ENCODE measurements at regions not wholly inside any gene's neighbourhood (a gene's known extent, or its start where the extent isn't known, plus 50 kb on each side); places are given as distances from the start of the nearest gene placed in this dataset.

GRCh38 chr13:23991119-23991518 lies 93.8 kb upstream of the C1QTNF9B start:
- Mint-ChIP-seq H3K27ac (no peak overlapping the region), H3K36me3 (no peaks in the 10 kb centered on the region), H3K4me1 (no peaks in the 10 kb centered on the region), H3K9me3 (no peaks in the 10 kb centered on the region), H3K27me3 (peaks cover 36 to 46% of the 10 kb centered on the region in 2 donors), H3K4me3 (no peak overlapping the region)
- no peak for DNase-seq
- no peak for ATAC-seq (replicated peaks)

DNA sequence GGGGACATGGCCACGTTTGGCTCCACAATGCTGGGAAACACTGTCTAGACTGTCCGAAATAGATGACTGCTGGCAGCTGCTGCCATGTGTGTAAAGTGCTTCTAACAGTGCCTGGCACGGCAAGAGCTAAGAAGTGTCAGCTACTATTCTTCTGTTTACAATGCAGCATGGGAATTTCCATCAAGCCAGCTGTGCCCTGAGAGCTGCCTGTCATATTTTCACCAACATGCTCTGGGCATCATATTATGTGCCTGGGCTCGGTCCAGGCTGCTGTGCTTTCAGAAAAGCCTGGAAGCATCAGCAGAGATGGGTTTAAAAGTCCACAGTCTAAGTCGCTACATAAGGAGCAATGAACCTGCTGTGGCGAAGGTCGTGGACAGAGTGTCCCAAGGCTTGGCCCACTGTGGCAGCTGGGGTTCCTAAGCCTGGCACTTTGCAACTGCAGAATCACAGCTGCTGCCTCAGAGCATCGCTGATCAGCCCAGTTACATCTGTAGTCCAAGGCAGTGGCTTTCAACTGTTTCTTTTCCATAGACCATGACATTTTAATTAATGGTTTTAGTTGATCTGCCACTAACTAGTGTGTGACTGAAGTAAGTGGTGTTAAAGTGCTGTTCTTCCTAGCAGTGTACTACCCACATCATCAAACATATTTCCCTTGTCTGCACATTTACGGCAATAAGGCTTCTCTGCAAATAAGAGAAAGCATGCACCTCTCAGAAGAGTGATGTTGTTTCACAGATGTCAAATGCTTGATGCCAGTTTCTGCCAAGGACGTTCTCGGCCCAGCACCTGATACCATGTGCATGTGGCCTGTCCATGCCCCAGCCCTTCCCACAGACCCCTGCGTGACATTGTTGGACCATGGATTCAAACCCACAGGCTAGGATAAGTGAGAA lies 95.7 kb upstream of the C1QTNF9B start:
- no peak for DNase-seq
- Mint-ChIP-seq H3K27ac (no peak overlapping the region), H3K4me1 (no peaks in the 10 kb centered on the region), H3K27me3 (peaks cover 32 to 46% of the 10 kb centered on the region in 2 donors), H3K36me3 (no peaks in the 10 kb centered on the region), H3K4me3 (no peak overlapping the region), H3K9me3 (no peaks in the 10 kb centered on the region)
- no peak for ATAC-seq (replicated peaks)

DNA sequence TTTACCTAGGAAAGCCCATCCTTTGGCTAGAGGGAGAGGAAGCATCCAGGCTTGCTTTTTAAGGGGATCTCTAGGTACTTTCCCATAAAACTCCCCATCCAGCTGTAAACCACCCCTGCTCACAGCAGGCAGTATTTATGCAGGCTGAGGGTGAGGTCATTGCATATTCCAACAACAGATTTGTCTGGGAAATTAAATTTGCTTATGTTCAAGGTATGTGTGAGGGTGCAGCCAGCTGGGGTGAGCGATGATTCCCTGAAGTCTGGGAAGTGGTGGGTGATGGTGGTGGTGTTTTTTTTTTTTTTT lies 96.3 kb upstream of the C1QTNF9B start:
- DNase-seq = no peak
- no peaks in the 10 kb centered on the region for H3K9me3 Mint-ChIP-seq

DNA sequence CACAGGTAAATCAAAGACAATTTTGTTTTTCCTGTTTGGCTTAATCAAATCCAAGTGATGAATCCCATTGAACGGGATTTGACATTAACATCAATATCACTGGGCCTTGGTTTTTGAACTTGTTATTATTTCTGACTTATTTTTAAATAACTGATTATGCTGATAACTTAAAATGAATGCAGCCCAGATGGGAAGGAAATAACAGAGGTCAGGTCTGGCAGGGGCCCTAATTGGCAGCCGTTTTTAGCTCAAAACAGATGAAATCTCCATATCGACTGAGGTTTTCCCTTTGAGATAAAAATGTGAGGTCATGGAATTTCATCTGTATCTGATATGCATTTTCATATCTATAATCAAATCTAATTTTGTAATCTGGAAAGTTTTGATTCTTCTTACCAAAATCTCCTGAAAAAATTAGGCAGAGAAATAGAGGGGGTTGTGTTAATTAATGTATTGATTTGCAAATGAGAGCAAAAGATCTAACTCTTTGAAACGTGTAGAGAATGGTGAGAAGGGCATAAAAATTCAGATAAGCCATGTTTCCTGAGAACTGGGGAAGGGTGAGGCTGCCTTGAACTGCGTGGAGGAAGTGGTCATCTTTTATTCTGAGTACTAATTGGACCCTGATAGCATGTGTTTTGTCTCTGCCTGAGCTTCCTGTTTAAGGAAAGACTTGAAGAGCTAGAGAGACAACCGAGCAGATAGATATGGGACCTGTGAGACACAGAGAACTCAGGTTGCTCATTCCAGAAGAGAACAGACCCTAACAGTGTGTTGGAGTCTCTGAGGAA lies 98.2 kb upstream of the C1QTNF9B start:
- H3K27ac Mint-ChIP-seq = no peak overlapping the region
- ATAC-seq (replicated peaks) = peak in 1 of 2 donors; percentile 48
- no peaks in the 10 kb centered on the region for H3K9me3 Mint-ChIP-seq

More for the DNA sequence above, 96.3 kb upstream of the C1QTNF9B start:
- no peak overlapping the region for H3K4me3 Mint-ChIP-seq
- H3K4me1 Mint-ChIP-seq = no peaks in the 10 kb centered on the region
- ATAC-seq (replicated peaks) = no peak
- H3K36me3 Mint-ChIP-seq = no peaks in the 10 kb centered on the region
- H3K27ac Mint-ChIP-seq = no peak overlapping the region
- H3K27me3 Mint-ChIP-seq = peaks cover 28 to 44% of the 10 kb centered on the region in 2 donors

GRCh38 chr13:23996456-23996855 lies 99.2 kb upstream of the C1QTNF9B start:
- DNase-seq (no peak), ATAC-seq (replicated peaks) (no peak)
- Mint-ChIP-seq H3K4me1 (no peaks in the 10 kb centered on the region), H3K36me3 (no peaks in the 10 kb centered on the region), H3K27ac (no peak overlapping the region), H3K9me3 (no peaks in the 10 kb centered on the region), H3K4me3 (no peak overlapping the region), H3K27me3 (peaks cover 9 to 21% of the 10 kb centered on the region in 2 donors)

More for the DNA sequence above, 98.2 kb upstream of the C1QTNF9B start:
- DNase-seq = no peak
- peaks cover 14 to 29% of the 10 kb centered on the region in 2 donors for H3K27me3 Mint-ChIP-seq
- H3K4me1 Mint-ChIP-seq = no peaks in the 10 kb centered on the region
- no peaks in the 10 kb centered on the region for H3K36me3 Mint-ChIP-seq
- no peak overlapping the region for H3K4me3 Mint-ChIP-seq

DNA sequence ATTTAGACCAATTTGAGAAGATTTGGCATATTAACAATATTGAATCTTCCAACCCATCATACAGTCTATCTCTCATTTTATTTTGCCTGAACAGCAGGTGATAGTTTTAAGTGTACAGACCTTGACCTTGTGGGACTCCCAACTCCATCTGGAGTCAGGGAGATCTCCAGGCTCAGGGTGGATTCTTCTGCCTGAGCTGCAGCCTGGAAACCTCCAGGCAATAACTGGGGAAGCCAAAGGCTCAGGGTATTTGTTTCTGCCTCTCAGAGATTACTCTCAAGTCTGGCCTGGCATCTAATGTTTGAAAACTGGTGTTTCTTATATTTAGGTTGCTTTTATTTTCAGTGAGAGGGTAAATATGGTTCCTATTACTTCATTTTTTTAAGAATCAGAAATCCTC lies 102.1 kb upstream of the C1QTNF9B start:
- peaks cover under 1 to 8% of the 10 kb centered on the region in 2 donors for H3K27me3 Mint-ChIP-seq
- no peak for ATAC-seq (replicated peaks)
- H3K9me3 Mint-ChIP-seq = no peaks in the 10 kb centered on the region
- H3K36me3 Mint-ChIP-seq = no peaks in the 10 kb centered on the region
- no peak overlapping the region for H3K27ac Mint-ChIP-seq
- no peaks in the 10 kb centered on the region for H3K4me1 Mint-ChIP-seq
- no peak for DNase-seq
- no peak overlapping the region for H3K4me3 Mint-ChIP-seq

DNA sequence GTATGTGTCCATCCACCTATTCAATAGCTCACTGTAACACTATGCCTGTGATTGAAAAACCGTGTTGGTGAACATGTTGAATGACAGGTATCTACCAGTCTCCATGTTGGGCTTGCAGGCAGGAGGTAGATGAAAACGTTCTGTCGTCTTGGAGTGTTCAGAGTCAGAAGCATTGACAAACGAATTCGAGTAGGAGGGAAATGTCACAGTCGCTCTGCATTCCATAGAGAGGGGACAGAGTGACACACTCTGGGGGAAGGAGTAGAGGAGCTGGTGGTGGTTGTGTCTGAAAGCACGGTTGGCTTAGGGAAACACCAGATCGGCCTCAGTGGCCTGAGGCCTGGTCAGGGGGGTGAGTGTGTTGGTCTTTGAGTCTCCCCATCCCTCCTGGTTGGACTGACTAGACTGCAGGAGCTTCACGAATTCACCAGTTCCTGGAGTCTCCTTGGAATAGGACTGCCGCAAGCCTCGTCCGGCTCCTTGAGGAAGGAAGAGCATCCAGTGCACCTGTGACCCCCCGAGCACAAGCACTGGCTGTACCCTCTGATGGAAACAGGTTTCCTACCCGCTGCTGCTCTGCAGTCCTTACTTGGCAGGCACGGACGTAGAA lies 105.0 kb upstream of the C1QTNF9B start:
- no peak overlapping the region for H3K27ac Mint-ChIP-seq
- H3K27me3 Mint-ChIP-seq = peaks cover 0 to 4% of the 10 kb centered on the region in 2 donors
- no peaks in the 10 kb centered on the region for H3K36me3 Mint-ChIP-seq
- no peak overlapping the region for H3K4me3 Mint-ChIP-seq
- ATAC-seq (replicated peaks) (no peak), DNase-seq (no peak)
- H3K9me3 Mint-ChIP-seq = no peaks in the 10 kb centered on the region
- H3K4me1 Mint-ChIP-seq = peaks cover 5 to 9% of the 10 kb centered on the region in 2 donors

DNA sequence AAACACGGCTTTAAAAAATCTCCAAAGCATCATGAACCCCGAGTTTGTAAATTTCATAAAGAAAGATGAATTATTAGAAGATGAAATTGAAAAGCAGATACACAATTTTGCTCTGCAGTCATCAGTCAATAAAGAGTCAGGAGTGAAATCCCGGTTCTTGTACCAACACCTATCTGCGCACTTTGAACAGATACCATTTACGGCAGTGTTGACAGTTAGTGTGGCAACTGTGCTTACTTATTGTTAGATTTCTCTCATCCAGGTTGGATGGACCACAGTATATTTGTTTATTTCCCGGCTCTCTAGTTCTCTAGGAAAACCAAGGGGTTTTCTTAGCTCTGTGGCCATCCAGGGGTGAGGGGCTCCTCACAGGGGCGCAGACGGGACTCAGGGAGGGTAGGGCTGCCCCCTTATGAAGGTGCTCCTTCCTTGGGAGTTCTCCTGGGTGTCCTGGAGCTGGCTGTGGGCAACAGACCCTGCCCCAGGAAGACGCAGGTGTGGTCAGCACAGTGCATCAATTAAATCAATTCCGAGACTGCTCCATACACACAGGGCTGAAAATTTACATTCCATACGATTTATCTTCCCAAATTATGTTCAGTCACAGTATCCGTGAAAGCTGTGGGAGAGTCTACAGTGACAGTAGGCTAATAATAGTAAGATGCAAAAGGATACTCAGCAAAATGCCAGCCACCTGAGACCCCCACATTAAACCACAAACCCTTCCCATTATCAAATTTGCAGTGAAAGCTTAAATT lies 107.0 kb upstream of the C1QTNF9B start:
- Mint-ChIP-seq H3K4me3 (no peak overlapping the region), H3K9me3 (no peaks in the 10 kb centered on the region), H3K27ac (no peak overlapping the region), H3K27me3 (peaks cover 0 to 4% of the 10 kb centered on the region in 2 donors), H3K36me3 (no peaks in the 10 kb centered on the region), H3K4me1 (peaks cover 5 to 9% of the 10 kb centered on the region in 2 donors)
- ATAC-seq (replicated peaks) (no peak), DNase-seq (no peak)

DNA sequence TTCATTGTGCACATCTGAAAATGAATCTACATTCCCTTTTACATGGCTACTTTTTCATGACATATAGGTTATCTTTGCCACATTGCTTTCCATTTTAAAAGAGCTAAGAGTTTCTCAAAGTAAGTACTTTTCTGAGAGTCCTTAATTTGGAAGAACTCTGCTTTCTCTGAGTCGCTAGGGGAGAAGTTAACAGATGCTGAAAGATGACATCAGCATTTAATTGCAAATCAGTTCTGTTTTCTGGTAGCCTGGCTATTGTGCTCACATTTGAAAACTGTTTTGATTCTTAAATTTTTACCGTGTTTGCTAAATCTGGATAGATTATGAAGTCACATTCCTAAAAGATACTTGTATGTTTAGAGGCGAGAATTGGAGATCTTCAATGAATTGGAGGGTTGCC lies 107.7 kb upstream of the C1QTNF9B start:
- no peaks in the 10 kb centered on the region for H3K36me3 Mint-ChIP-seq
- H3K27ac Mint-ChIP-seq = no peak overlapping the region
- peaks cover 5 to 9% of the 10 kb centered on the region in 2 donors for H3K4me1 Mint-ChIP-seq
- H3K9me3 Mint-ChIP-seq = no peaks in the 10 kb centered on the region
- ATAC-seq (replicated peaks) (no peak), DNase-seq (no peak)
- H3K27me3 Mint-ChIP-seq = peaks cover 0 to 4% of the 10 kb centered on the region in 2 donors
- H3K4me3 Mint-ChIP-seq = no peak overlapping the region

DNA sequence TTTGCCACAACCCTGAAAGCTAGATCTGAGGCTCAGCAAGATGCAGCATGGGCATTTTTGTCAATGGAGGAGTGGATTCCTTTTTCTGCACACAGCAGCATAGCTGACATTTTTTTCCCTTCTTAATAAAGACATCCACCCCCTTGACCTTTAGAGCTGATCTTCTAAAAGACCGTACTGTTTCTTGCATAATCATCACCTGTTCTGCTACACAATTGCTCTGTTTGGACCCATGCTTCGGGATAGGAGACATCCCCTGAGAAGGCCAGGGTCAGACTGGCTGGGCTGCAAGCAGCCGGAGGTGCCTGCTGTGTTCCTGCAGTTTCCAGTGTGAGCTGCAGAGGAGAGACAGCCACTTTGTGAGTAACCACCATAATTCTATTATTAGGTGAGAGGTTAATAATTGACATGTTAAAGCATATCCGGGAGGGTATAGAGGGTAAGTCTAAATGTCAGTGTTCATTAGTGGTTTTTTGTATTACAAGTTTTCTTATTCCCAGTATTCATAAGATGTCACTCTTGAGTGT lies 108.5 kb upstream of the C1QTNF9B start:
- peaks cover 5 to 9% of the 10 kb centered on the region in 2 donors for H3K4me1 Mint-ChIP-seq

GRCh38 chr13:24006520-24007248 lies 109.4 kb upstream of the C1QTNF9B start:
- Mint-ChIP-seq H3K4me3 (no peak overlapping the region), H3K9me3 (no peaks in the 10 kb centered on the region), H3K27ac (no peak overlapping the region), H3K27me3 (peaks cover 0 to 9% of the 10 kb centered on the region in 2 donors), H3K4me1 (peaks cover 5 to 9% of the 10 kb centered on the region in 2 donors), H3K36me3 (no peaks in the 10 kb centered on the region)
- DNase-seq = no peak
- ATAC-seq (replicated peaks) = peak; percentile 4 to 7

More for the DNA sequence above, 108.5 kb upstream of the C1QTNF9B start:
- Mint-ChIP-seq H3K36me3 (no peaks in the 10 kb centered on the region), H3K27ac (no peak overlapping the region), H3K9me3 (no peaks in the 10 kb centered on the region), H3K27me3 (peaks cover 0 to 4% of the 10 kb centered on the region in 2 donors), H3K4me3 (no peak overlapping the region)
- DNase-seq (no peak), ATAC-seq (replicated peaks) (peak; percentile 66 to 68)

- peaks cover 0 to 7% of the 10 kb centered on the region in 2 donors for H3K27me3 Mint-ChIP-seq
- H3K4me3 Mint-ChIP-seq = no peak overlapping the region
- ATAC-seq (replicated peaks) (no peak), DNase-seq (no peak)
- H3K36me3 Mint-ChIP-seq = no peaks in the 10 kb centered on the region
- no peaks in the 10 kb centered on the region for H3K9me3 Mint-ChIP-seq
- peaks cover 5 to 9% of the 10 kb centered on the region in 2 donors for H3K4me1 Mint-ChIP-seq
- H3K27ac Mint-ChIP-seq = peak overlapping the region; percentile 37
Observed at GRCh38 chr13:24007979-24008620, 110.8 kb upstream of the C1QTNF9B start.

GRCh38 chr13:24008679-24009078 lies 111.4 kb upstream of the C1QTNF9B start:
- Mint-ChIP-seq H3K36me3 (no peaks in the 10 kb centered on the region), H3K4me3 (no peak overlapping the region), H3K27ac (no peak overlapping the region), H3K9me3 (no peaks in the 10 kb centered on the region), H3K27me3 (peaks cover 0 to 12% of the 10 kb centered on the region in 2 donors), H3K4me1 (peaks cover 5 to 9% of the 10 kb centered on the region in 2 donors)
- DNase-seq = no peak
- no peak for ATAC-seq (replicated peaks)
